GOT3 (cell line): ENCODE measurements at regions not wholly inside any gene's neighbourhood (a gene's known extent, or its start where the extent isn't known, plus 50 kb on each side); places are given as distances from the start of the nearest gene placed in this dataset.

Experiments
- DNase-seq: peaks from one replicate; lab custom pipeline; 2025; ENCODE audit warnings: mixed read lengths; lab: John Stamatoyannopoulos, UW

- no peak for DNase-seq
Measured at GRCh38 chr1:84090447-84091245, 53.4 kb upstream of the PRKACB start.

GRCh38 chr1:84089867-84090266, 54.2 kb upstream of the PRKACB start:
- no peak for DNase-seq

GRCh38 chr1:84089465-84089864, 54.6 kb upstream of the PRKACB start:
- no peak for DNase-seq

GRCh38 chr1:84086616-84087015, 57.5 kb upstream of the PRKACB start:
- no peak for DNase-seq

GRCh38 chr1:84086189-84086588, 57.9 kb upstream of the PRKACB start:
- DNase-seq = no peak

GRCh38 chr1:84083307-84083706, 60.8 kb upstream of the PRKACB start:
- DNase-seq = no peak

GRCh38 chr1:84078842-84079202, 65.2 kb upstream of the PRKACB start:
- DNase-seq = no peak

- DNase-seq = no peak
Measured at GRCh38 chr1:84078108-84078841, 65.8 kb upstream of the PRKACB start.

- peak; percentile 26 for DNase-seq
Measured at GRCh38 chr1:84077476-84078107, 66.5 kb upstream of the PRKACB start.

GRCh38 chr1:84073266-84073665, 70.8 kb upstream of the PRKACB start:
- DNase-seq = no peak

- DNase-seq = no peak
Measured at GRCh38 chr1:84069236-84069845, 70.4 kb upstream of the TTLL7 start.

GRCh38 chr1:84062496-84062895, 63.6 kb upstream of the TTLL7 start:
- DNase-seq = no peak

- no peak for DNase-seq
Measured at GRCh38 chr1:84061336-84061735, 62.4 kb upstream of the TTLL7 start.

- no peak for DNase-seq
Measured at GRCh38 chr1:84060781-84061180, 61.8 kb upstream of the TTLL7 start.

- DNase-seq = no peak
Measured at GRCh38 chr1:84048820-84049219, 49.9 kb upstream of the TTLL7 start.
